HEK293 (cell line): ENCODE measurements at regions not wholly inside any gene's neighbourhood (a gene's known extent, or its start where the extent isn't known, plus 50 kb on each side); places are given as distances from the start of the nearest gene placed in this dataset.
"Not testable (repeated sequence)": the region's sequence is repeated elsewhere in the genome, so short reads cannot be mapped to it uniquely, and the experiment has no call there.

Experiments
- CTCF ChIA-PET: fragments of 350-600 bp; formaldehyde crosslinking; extraction: SDS; loops from one replicate; lab custom pipeline; 2021; ENCODE audit warnings: antibody characterized with exemption; lab: Yijun Ruan, JAX
- POLR2A ChIA-PET: fragments of 300-600 bp; formaldehyde crosslinking; extraction: SDS; loops from one replicate; lab custom pipeline; 2020; ENCODE audit warnings: antibody characterized with exemption, inconsistent platforms; lab: Yijun Ruan, JAX
- H3K27ac ChIP-seq: fragments of 200-500 bp; sonication (Bioruptor generic); 2 replicates; pipeline ENCODE4 v1.5.1; 2014; ENCODE audit warnings: low read depth, low read length, control low read depth, inconsistent platforms; ENCODE audit errors: extremely low read depth
- H3K36me3 ChIP-seq, 2 experiments: fragments of 200-500 bp in 1 of 2; sonication (Bioruptor generic) in 1 of 2; 1 replicate in 1 of 2; 2 replicates in 1 of 2; pipeline ENCODE4 v1.5.1; 2014 to 2017; ENCODE audit warnings: inconsistent platforms in 2 of 2, low read length in 2 of 2; ENCODE audit not compliant: control insufficient read depth in 2 of 2, insufficient read depth in 1 of 2
- H3K4me1 ChIP-seq: fragments of 200-500 bp; sonication (Bioruptor generic); 2 replicates; pipeline ENCODE4 v1.5.1; 2014; ENCODE audit warnings: mild to moderate bottlenecking, low read length, inconsistent platforms; ENCODE audit not compliant: control insufficient read depth, insufficient read depth
- H3K4me3 ChIP-seq: 2 replicates; pipeline ENCODE4 v1.5.1; 2011; ENCODE audit warnings: low read depth, mild to moderate bottlenecking, control low read depth, low read length, moderate library complexity
- H3K9me3 ChIP-seq: fragments of 200-500 bp; sonication (Bioruptor generic); 2 replicates; pipeline ENCODE4 v1.5.1; 2014; ENCODE audit warnings: low read depth, low read length, inconsistent platforms; ENCODE audit not compliant: control insufficient read depth, insufficient read depth
- AEBP2 ChIP-seq: fragments of 450-650 bp; formaldehyde crosslinking; IDR thresholded peaks from 2 replicates; pipeline ENCODE4 v1.5.1; 2016; ENCODE audit warnings: missing biosample characterization, missing genetic modification characterization, borderline replicate concordance
- HOXD13 ChIP-seq: sonication (generic); formaldehyde crosslinking; IDR thresholded peaks from 2 replicates; pipeline ENCODE4 v1.8.0; 2022; ENCODE audit warnings: missing genetic modification reagents, borderline replicate concordance
- KLF16 ChIP-seq: fragments of 450-650 bp; formaldehyde crosslinking; IDR thresholded peaks from 2 replicates; pipeline ENCODE4 v1.5.1; 2017; ENCODE audit warnings: missing biosample characterization, missing genetic modification characterization
- KLF17 ChIP-seq: fragments of 450-650 bp; formaldehyde crosslinking; IDR thresholded peaks from 2 replicates; pipeline ENCODE4 v1.5.1; 2016; ENCODE audit warnings: missing biosample characterization, missing genetic modification characterization
- KLF7 ChIP-seq: fragments of 450-650 bp; formaldehyde crosslinking; IDR thresholded peaks from 2 replicates; pipeline ENCODE4 v1.5.1; 2016; ENCODE audit warnings: missing biosample characterization, missing genetic modification characterization, borderline replicate concordance
- KLF8 ChIP-seq: fragments of 450-650 bp; formaldehyde crosslinking; IDR thresholded peaks from 2 replicates; pipeline ENCODE4 v1.5.1; 2016; ENCODE audit warnings: missing biosample characterization, missing genetic modification characterization
- PRDM1 ChIP-seq: fragments of 450-650 bp; formaldehyde crosslinking; IDR thresholded peaks from 2 replicates; pipeline ENCODE4; 2016; ENCODE audit warnings: missing biosample characterization, missing genetic modification characterization
- REPIN1 ChIP-seq: fragments of 450-650 bp; formaldehyde crosslinking; IDR thresholded peaks from 2 replicates; pipeline ENCODE4 v1.5.1; 2017; ENCODE audit warnings: missing biosample characterization, missing genetic modification characterization, low read depth
- REST ChIP-seq: fragments of 450-650 bp; formaldehyde crosslinking; IDR thresholded peaks from 2 replicates; pipeline ENCODE4 v1.5.1; 2016; ENCODE audit warnings: missing biosample characterization, missing genetic modification characterization
- SP2 ChIP-seq: fragments of 450-650 bp; formaldehyde crosslinking; IDR thresholded peaks from 2 replicates; pipeline ENCODE4 v1.5.1; 2016; ENCODE audit warnings: missing biosample characterization, missing genetic modification characterization
- YY1 ChIP-seq: fragments of 450-650 bp; formaldehyde crosslinking; IDR thresholded peaks from 2 replicates; pipeline ENCODE4 v1.5.1; 2018; ENCODE audit warnings: missing biosample characterization, missing genetic modification characterization
- ZFP3 ChIP-seq: fragments of 450-650 bp; formaldehyde crosslinking; IDR thresholded peaks from 2 replicates; pipeline ENCODE4 v1.5.1; 2016; ENCODE audit warnings: low read depth, missing biosample characterization, missing genetic modification characterization
- ZNF112 ChIP-seq: fragments of 450-650 bp; formaldehyde crosslinking; IDR thresholded peaks from 2 replicates; pipeline ENCODE4 v1.5.0; 2017; ENCODE audit warnings: missing biosample characterization, missing genetic modification characterization
- ZNF155 ChIP-seq: fragments of 450-650 bp; formaldehyde crosslinking; IDR thresholded peaks from 2 replicates; pipeline ENCODE4 v1.5.1; 2016; ENCODE audit warnings: missing biosample characterization, missing genetic modification characterization
- ZNF211 ChIP-seq: fragments of 450-650 bp; formaldehyde crosslinking; IDR thresholded peaks from 2 replicates; pipeline ENCODE4 v1.5.1; 2016; ENCODE audit warnings: low read depth, missing biosample characterization, missing genetic modification characterization
- ZNF223 ChIP-seq: fragments of 450-650 bp; formaldehyde crosslinking; IDR thresholded peaks from 2 replicates; pipeline ENCODE4 v1.5.1; 2016; ENCODE audit warnings: missing biosample characterization, missing genetic modification characterization
- ZNF239 ChIP-seq: fragments of 450-650 bp; formaldehyde crosslinking; IDR thresholded peaks from 2 replicates; pipeline ENCODE4 v1.5.1; 2016; ENCODE audit warnings: missing biosample characterization, missing genetic modification characterization
- ZNF24 ChIP-seq: fragments of 450-650 bp; formaldehyde crosslinking; IDR thresholded peaks from 2 replicates; pipeline ENCODE4 v1.5.1; 2016; ENCODE audit warnings: missing biosample characterization, missing genetic modification characterization
- ZNF335 ChIP-seq: fragments of 450-650 bp; formaldehyde crosslinking; conservative IDR thresholded peaks from 2 replicates; pipeline ENCODE4 v1.5.1; 2016; ENCODE audit warnings: missing biosample characterization, missing genetic modification characterization
- ZNF341 ChIP-seq: fragments of 450-650 bp; formaldehyde crosslinking; IDR thresholded peaks from 2 replicates; pipeline ENCODE4; 2016; ENCODE audit warnings: low read depth, missing biosample characterization, missing genetic modification characterization
- ZNF423 ChIP-seq: fragments of 450-650 bp; formaldehyde crosslinking; IDR thresholded peaks from 2 replicates; pipeline ENCODE4 v1.5.1; 2016; ENCODE audit warnings: missing biosample characterization, missing genetic modification characterization
- ZNF426 ChIP-seq: fragments of 450-650 bp; formaldehyde crosslinking; IDR thresholded peaks from 2 replicates; pipeline ENCODE4 v1.5.1; 2017; ENCODE audit warnings: missing biosample characterization, missing genetic modification characterization, mild to moderate bottlenecking, inconsistent platforms, moderate library complexity
- ZNF658 ChIP-seq: fragments of 450-650 bp; formaldehyde crosslinking; IDR thresholded peaks from 2 replicates; pipeline ENCODE4; 2016; ENCODE audit warnings: missing biosample characterization, missing genetic modification characterization
- ZNF704 ChIP-seq: fragments of 450-650 bp; formaldehyde crosslinking; IDR thresholded peaks from 2 replicates; pipeline ENCODE4 v1.5.1; 2016; ENCODE audit warnings: missing biosample characterization, missing genetic modification characterization
- ZNF768 ChIP-seq: fragments of 450-650 bp; formaldehyde crosslinking; IDR thresholded peaks from 2 replicates; pipeline ENCODE4 v1.5.1; 2018; ENCODE audit warnings: missing biosample characterization, mild to moderate bottlenecking, missing genetic modification characterization
- ZNF776 ChIP-seq: fragments of 450-650 bp; formaldehyde crosslinking; IDR thresholded peaks from 2 replicates; pipeline ENCODE4 v1.5.0; 2017; ENCODE audit warnings: missing biosample characterization, missing genetic modification characterization, borderline replicate concordance
- ZNF792 ChIP-seq: fragments of 450-650 bp; formaldehyde crosslinking; IDR thresholded peaks from 2 replicates; pipeline ENCODE4 v1.5.1; 2016; ENCODE audit warnings: missing biosample characterization, missing genetic modification characterization

GRCh38 chr6:47175656-47176055 lies 133.5 kb upstream of the ADGRF1 start:
- TF ChIP-seq ZNF211 (tag by site-specific recombination): no peak
- no peak for TF ChIP-seq ZNF335
- no peak for TF ChIP-seq KLF7 (tag by site-specific recombination)
- TF ChIP-seq ZNF776 (tag by site-specific recombination): no peak
- TF ChIP-seq ZNF426 (tag by site-specific recombination): no peak
- no peak for TF ChIP-seq ZNF239 (tag by site-specific recombination)
- no peak for TF ChIP-seq ZNF223 (tag by site-specific recombination)
- TF ChIP-seq ZNF24 (tag by site-specific recombination): no peak
- no peak for TF ChIP-seq ZNF658 (tag by site-specific recombination)
- TF ChIP-seq HOXD13 (CRISPR knock-in tag): no peak
- Histone ChIP-seq H3K4me1 (peaks cover 2% of the 10 kb centered on the region), H3K4me3 (no peak overlapping the region), H3K36me3 (no peaks in the 10 kb centered on the region), H3K9me3 (no peaks in the 10 kb centered on the region), H3K27ac (no peak overlapping the region)
- POLR2A ChIA-PET: no interaction called here
- CTCF ChIA-PET: no interaction called here

GRCh38 chr6:47174502-47175023 lies 132.4 kb upstream of the ADGRF1 start:
- H3K27ac ChIP-seq: no peak overlapping the region
- H3K4me1 ChIP-seq: no peaks in the 10 kb centered on the region
- H3K36me3 ChIP-seq: no peaks in the 10 kb centered on the region
- no peak overlapping the region for H3K4me3 ChIP-seq
- CTCF ChIA-PET: interaction anchor here (0.5 to 1.0 kb wide), 3 partner anchors 21 to 185 kb away, joined by 3 read pairs; no protein-coding TSS in a partner anchor
- no peaks in the 10 kb centered on the region for H3K9me3 ChIP-seq
- TF ChIP-seq ZNF112 (no peak), ZNF423 (tag by site-specific recombination) (no peak), ZNF768 (tag by site-specific recombination) (no peak), AEBP2 (no peak), ZNF341 (no peak), ZNF704 (no peak), KLF8 (tag by site-specific recombination) (no peak), SP2 (tag by site-specific recombination) (no peak), PRDM1 (tag by site-specific recombination) (no peak), ZNF155 (no peak), ZNF792 (tag by site-specific recombination) (no peak), KLF17 (tag by site-specific recombination) (no peak), KLF16 (tag by site-specific recombination) (no peak), REST (tag by site-specific recombination) (no peak), ZFP3 (tag by site-specific recombination) (no peak), REPIN1 (tag by site-specific recombination) (no peak), YY1 (tag by site-specific recombination) (no peak)
- TF ChIP-seq, all 188 proteins: peak for 0
- POLR2A ChIA-PET: no interaction called here

GRCh38 chr6:47174063-47174462 lies 131.9 kb upstream of the ADGRF1 start:
- POLR2A ChIA-PET, H3K36me3 ChIP-seq, H3K4me1 ChIP-seq, H3K9me3 ChIP-seq, H3K4me3 ChIP-seq, H3K27ac ChIP-seq: not testable (repeated sequence)
- CTCF ChIA-PET: interaction anchor here (0.5 to 1.0 kb wide), 3 partner anchors 22 to 185 kb away, joined by 3 read pairs; no protein-coding TSS in a partner anchor
